SU-DHL-6 (cell line): ENCODE measurements at regions not wholly inside any gene's neighbourhood (a gene's known extent, or its start where the extent isn't known, plus 50 kb on each side); places are given as distances from the start of the nearest gene placed in this dataset.

Experiments
- H2AFZ ChIP-seq: fragments of 200-600 bp; sonication (generic); 2 replicates; pipeline ENCODE4 v1.6.1; 2014; ENCODE audit warnings: low read depth, mild to moderate bottlenecking, moderate library complexity, mixed read lengths, antibody characterized with exemption, low read length; ENCODE audit not compliant: severe bottlenecking
- H3F3A ChIP-seq: fragments of 200-600 bp; shearing (Covaris generic); 2 replicates; pipeline ENCODE4 v1.6.0; 2016; ENCODE audit warnings: antibody characterized with exemption, mild to moderate bottlenecking; ENCODE audit not compliant: insufficient read depth
- H3K27ac ChIP-seq: fragments of 200-600 bp; sonication (generic); 2 replicates; pipeline ENCODE4 v1.5.1; 2016; ENCODE audit warnings: low read depth, mild to moderate bottlenecking, low read length, moderate library complexity, mixed read lengths
- H3K27me3 ChIP-seq: fragments of 200-600 bp; sonication (generic), shearing (Covaris generic); 2 replicates; pipeline ENCODE4 v1.6.0; 2014; ENCODE audit warnings: mild to moderate bottlenecking, low read length
- H3K36me3 ChIP-seq: fragments of 200-600 bp; sonication (generic); 2 replicates; pipeline ENCODE4 v1.6.1; 2014; ENCODE audit warnings: mild to moderate bottlenecking, low read length, mixed read lengths
- H3K4me2 ChIP-seq: fragments of 300-600, 200-600 bp; shearing (Covaris generic), sonication (generic); 2 replicates; pipeline ENCODE4 v1.6.0; 2014; ENCODE audit warnings: low read length, low read depth, mild to moderate bottlenecking; ENCODE audit not compliant: poor library complexity, severe bottlenecking
- H3K4me3 ChIP-seq: fragments of 200-600 bp; sonication (generic); 2 replicates; pipeline ENCODE4 v1.5.1; 2014; ENCODE audit warnings: antibody characterized with exemption, low read length, mild to moderate bottlenecking, mixed read lengths; ENCODE audit not compliant: insufficient read depth, poor library complexity, severe bottlenecking
- H3K79me2 ChIP-seq: fragments of 200-600 bp; sonication (generic); 2 replicates; pipeline ENCODE4 v1.6.1; 2014; ENCODE audit warnings: mild to moderate bottlenecking, low read length, moderate library complexity; ENCODE audit not compliant: insufficient read depth
- H3K9ac ChIP-seq: fragments of 200-600 bp; sonication (generic); 2 replicates; pipeline ENCODE4 v1.7.0; 2014; ENCODE audit warnings: mild to moderate bottlenecking, low read length
- H3K9me2 ChIP-seq: fragments of 200-600 bp; sonication (generic); replicated peaks from 2 replicates; pipeline ENCODE4 v1.6.1; 2014; ENCODE audit warnings: low read length; ENCODE audit not compliant: insufficient read depth
- H3K9me3 ChIP-seq: fragments of 200-600 bp; sonication (generic); 2 replicates; pipeline ENCODE4 v1.6.1; 2014; ENCODE audit warnings: low read length, mixed read lengths; ENCODE audit not compliant: insufficient read depth
- H4K20me1 ChIP-seq: fragments of 200-600 bp; sonication (generic); 2 replicates; pipeline ENCODE4 v1.6.1; 2014; ENCODE audit warnings: low read depth, mild to moderate bottlenecking, antibody characterized with exemption, low read length, moderate library complexity, mixed read lengths
- CTCF ChIP-seq: fragments of 200-600 bp; sonication (generic); IDR thresholded peaks from one replicate; pipeline ENCODE4 v1.5.1; 2017; ENCODE audit warnings: antibody characterized with exemption, mild to moderate bottlenecking, low read length, moderate library complexity; ENCODE audit not compliant: insufficient read depth, poor library complexity, severe bottlenecking
- EZH2phosphoT487 ChIP-seq: fragments of 200-600 bp; sonication (generic), shearing (Covaris generic); conservative IDR thresholded peaks from 2 replicates; pipeline ENCODE4 v1.6.1; 2018; ENCODE audit warnings: mild to moderate bottlenecking, antibody characterized with exemption, low read length, moderate library complexity, mixed read lengths

- no peak for TF ChIP-seq EZH2phosphoT487
- TF ChIP-seq CTCF: no peak
- no peak overlapping the region for H2AFZ ChIP-seq
- H3K27ac ChIP-seq: no peak overlapping the region
- H3F3A ChIP-seq: no peaks in the 10 kb centered on the region
- H3K27me3 ChIP-seq: no peaks in the 10 kb centered on the region
- H3K36me3 ChIP-seq: no peaks in the 10 kb centered on the region
- H3K4me2 ChIP-seq: no peak overlapping the region
- H3K79me2 ChIP-seq: no peaks in the 10 kb centered on the region
- H3K9me3 ChIP-seq: no peaks in the 10 kb centered on the region
- H3K9me2 ChIP-seq: no peaks in the 10 kb centered on the region
- no peak overlapping the region for H3K4me3 ChIP-seq
- no peak overlapping the region for H3K9ac ChIP-seq
- no peaks in the 10 kb centered on the region for H4K20me1 ChIP-seq
Observed at GRCh38 chr4:163624727-163625126, 130.2 kb downstream of the TMA16 start.

GRCh38 chr4:163631288-163631687 is 136.8 kb downstream of the TMA16 start:
- Histone ChIP-seq H3K4me3 (no peak overlapping the region), H3K9ac (no peak overlapping the region), H3K36me3 (no peaks in the 10 kb centered on the region), H3K9me3 (no peaks in the 10 kb centered on the region), H3K79me2 (no peaks in the 10 kb centered on the region), H3K27me3 (no peaks in the 10 kb centered on the region), H3K27ac (no peak overlapping the region), H3F3A (no peaks in the 10 kb centered on the region), H4K20me1 (no peaks in the 10 kb centered on the region), H3K4me2 (no peak overlapping the region), H2AFZ (no peak overlapping the region), H3K9me2 (no peaks in the 10 kb centered on the region)
- no peak for TF ChIP-seq EZH2phosphoT487
- no peak for TF ChIP-seq CTCF

GRCh38 chr4:163638909-163639308 is 144.4 kb downstream of the TMA16 start:
- no peak overlapping the region for H2AFZ ChIP-seq
- H4K20me1 ChIP-seq: no peaks in the 10 kb centered on the region
- no peaks in the 10 kb centered on the region for H3F3A ChIP-seq
- no peak overlapping the region for H3K4me3 ChIP-seq
- no peaks in the 10 kb centered on the region for H3K36me3 ChIP-seq
- no peak for TF ChIP-seq CTCF
- no peak for TF ChIP-seq EZH2phosphoT487
- no peaks in the 10 kb centered on the region for H3K79me2 ChIP-seq
- no peaks in the 10 kb centered on the region for H3K9me2 ChIP-seq
- H3K27me3 ChIP-seq: no peaks in the 10 kb centered on the region
- no peaks in the 10 kb centered on the region for H3K9me3 ChIP-seq
- no peak overlapping the region for H3K27ac ChIP-seq
- H3K4me2 ChIP-seq: no peak overlapping the region
- H3K9ac ChIP-seq: no peak overlapping the region

GRCh38 chr4:163649557-163650091 is 155.1 kb downstream of the TMA16 start:
- TF ChIP-seq CTCF: no peak
- TF ChIP-seq EZH2phosphoT487: no peak
- peaks cover 15% of the 10 kb centered on the region; the same call in 1 of the 2 replicates for H3K9me3 ChIP-seq

More at GRCh38 chr4:163649557-163650091, 155.1 kb downstream of the TMA16 start:
- H3K27ac ChIP-seq: no peak overlapping the region
- no peaks in the 10 kb centered on the region for H3F3A ChIP-seq
- no peak overlapping the region for H3K4me3 ChIP-seq
- no peaks in the 10 kb centered on the region for H3K36me3 ChIP-seq
- H3K27me3 ChIP-seq: no peaks in the 10 kb centered on the region
- no peak overlapping the region for H3K9ac ChIP-seq
- H3K4me2 ChIP-seq: no peak overlapping the region
- H2AFZ ChIP-seq: no peak overlapping the region
- H3K79me2 ChIP-seq: no peaks in the 10 kb centered on the region
- no peaks in the 10 kb centered on the region for H3K9me2 ChIP-seq
- H4K20me1 ChIP-seq: no peaks in the 10 kb centered on the region
